Left renal pelvis (tissue), 4 donors: ENCODE measurements at regions not wholly inside any gene's neighbourhood (a gene's known extent, or its start where the extent isn't known, plus 50 kb on each side); places are given as distances from the start of the nearest gene placed in this dataset.

Experiments used
- DNase-seq, 4 donors: peaks; one replicate each; pipeline ENCODE4 v3.0.0-alpha.2; 2013; ENCODE audit warnings: low read depth in 4 of 4, low spot score in 3 of 4

DNA sequence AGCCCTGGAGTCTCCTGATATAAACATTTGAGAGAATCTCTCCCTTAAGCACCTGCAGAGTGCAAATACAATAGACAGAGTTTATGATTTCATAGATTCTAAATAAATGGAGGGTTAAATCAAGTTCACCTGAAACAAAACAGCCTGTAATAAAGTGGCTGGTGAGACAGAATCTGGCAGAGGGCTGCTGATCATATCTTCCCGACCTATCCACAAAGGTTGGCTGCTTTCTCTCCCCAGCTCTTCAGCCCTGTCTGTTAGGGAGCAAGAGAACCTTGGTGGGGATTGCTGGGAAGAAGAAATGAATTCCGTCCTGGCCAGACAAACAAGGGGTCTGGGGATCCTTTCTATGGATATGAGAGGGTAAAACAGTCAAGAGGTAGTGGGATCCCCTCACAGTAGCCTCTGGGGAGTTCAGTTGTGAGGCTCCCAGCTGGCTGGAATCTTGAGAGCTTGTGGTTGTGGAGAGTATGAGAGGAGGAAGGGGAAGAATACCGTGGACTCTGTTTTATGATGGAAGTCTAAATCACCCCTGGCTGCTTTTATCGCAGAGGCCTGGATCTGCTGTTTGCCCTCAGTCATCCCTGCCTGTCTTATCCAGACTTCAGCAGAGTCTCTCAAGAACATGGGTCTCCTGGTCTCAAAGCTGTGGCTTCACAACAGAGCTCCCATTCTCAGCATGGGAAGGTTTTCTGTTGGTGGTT, 451.3 kb downstream of the NTRK3 start:
- DNase-seq, result no peak

GRCh38 chr15:87804451-87804850, 452.1 kb downstream of the NTRK3 start:
- DNase-seq, result no peak

GRCh38 chr15:87799838-87800237, 456.7 kb downstream of the NTRK3 start:
- no peak for DNase-seq

DNA sequence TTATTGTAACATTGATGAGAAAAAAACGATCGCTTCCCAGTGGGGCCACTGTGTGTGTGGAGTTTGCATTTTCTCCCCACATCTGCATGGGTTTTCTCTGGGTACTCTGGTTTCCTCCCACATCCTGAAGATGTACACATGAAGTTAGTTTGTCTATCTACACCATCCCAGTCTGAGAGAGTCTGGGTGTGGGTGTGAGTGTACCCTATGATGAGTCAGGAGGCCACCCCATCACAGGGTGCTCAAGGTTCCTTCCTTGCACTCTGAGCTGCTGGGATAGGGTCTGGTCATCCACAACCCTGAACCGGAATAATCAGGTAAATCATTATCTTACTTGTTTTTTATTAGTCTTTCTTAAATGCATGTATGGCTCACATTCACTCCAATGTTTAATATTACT, 457.1 kb downstream of the NTRK3 start:
- no peak for DNase-seq

GRCh38 chr15:87793725-87794124, 462.8 kb downstream of the NTRK3 start:
- no peak for DNase-seq

DNA sequence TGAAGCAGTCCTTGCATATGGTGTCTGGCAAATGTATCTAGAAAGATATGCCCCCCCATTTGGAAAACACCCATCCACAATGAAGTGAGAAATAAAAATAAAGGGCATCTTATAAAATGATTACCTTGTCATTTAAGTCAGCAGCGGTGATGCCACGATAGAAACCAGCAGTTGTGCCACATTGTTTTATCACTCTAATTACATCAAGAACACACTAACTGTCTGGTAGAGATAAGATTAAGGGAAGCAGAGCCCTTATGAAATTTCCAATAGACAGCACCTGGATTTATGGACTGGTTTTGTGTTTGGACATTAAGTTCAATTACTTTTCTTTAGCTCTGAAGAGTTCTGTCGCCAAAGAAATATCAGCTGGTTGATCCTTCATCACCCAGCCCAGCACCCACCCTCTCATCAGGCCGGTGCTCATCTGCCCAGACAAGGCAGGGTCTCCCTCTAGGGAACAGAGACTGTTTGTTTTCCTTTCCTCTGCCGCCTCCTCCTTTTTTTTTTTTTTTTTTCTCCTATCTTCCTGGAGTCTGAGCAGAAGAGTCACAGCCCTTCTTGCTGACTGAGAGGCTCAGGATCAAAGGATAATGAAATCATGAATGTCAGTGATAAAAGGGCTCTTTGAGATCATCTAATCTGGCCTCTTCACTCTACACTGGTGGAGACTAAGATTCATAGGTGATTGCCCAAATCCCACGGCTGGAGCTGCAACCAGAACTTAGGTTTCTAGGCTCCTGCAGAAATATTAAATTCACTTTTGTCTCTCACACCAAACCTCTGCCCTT, 464.1 kb downstream of the NTRK3 start:
- DNase-seq, result no peak

DNA sequence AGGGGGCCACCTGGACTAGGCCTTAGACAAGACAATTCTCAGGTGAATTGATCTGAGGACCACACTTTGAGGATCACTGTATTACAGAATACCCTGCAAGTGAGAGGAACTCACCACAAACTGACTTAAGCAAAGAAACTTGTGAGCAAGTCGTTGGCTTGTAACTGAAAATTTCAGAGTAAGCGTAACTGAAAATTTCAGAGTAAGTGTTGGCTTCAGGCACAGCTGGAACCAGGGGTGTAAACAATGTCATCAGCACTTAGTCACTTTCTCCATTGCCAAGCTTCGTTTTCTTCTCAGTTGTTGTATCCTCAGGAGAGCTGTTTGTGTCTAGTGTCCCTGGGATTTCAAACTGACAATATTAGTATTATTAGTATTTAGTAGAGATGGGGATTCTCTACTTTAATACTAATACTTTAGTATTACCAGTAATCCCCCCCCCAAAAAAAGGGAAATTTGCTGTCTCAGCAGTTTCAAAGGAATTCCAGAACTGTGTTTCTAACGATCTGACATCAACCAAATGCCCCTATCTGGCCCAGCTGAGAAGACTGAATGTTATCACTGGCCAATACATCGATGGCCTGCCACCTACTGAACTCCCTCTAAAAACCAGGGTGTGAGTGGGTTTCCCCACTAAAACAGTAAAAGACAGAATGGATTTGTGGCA, 474.4 kb downstream of the NTRK3 start:
- no peak for DNase-seq

GRCh38 chr15:87779746-87780145, 476.8 kb downstream of the NTRK3 start:
- DNase-seq, result no peak

DNA sequence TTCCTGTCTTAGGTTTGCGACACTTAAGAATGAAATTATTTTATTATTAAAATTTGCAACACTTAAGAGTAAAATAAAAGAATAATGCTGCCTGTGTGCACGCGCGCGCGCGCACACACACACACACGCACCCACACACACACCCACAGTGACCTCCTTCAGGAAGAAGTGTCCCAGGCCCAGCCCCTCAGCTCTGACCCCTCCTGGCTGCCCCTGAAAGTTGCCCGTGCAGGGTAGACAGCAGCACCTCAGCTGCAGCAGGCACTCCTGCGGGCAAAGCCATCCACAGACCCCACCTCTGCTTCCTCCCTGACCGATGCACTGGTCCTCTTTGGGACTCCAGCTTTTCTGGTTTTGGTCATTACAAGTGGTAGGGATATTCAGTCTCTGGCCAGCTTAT, 478.2 kb downstream of the NTRK3 start:
- no peak for DNase-seq

DNA sequence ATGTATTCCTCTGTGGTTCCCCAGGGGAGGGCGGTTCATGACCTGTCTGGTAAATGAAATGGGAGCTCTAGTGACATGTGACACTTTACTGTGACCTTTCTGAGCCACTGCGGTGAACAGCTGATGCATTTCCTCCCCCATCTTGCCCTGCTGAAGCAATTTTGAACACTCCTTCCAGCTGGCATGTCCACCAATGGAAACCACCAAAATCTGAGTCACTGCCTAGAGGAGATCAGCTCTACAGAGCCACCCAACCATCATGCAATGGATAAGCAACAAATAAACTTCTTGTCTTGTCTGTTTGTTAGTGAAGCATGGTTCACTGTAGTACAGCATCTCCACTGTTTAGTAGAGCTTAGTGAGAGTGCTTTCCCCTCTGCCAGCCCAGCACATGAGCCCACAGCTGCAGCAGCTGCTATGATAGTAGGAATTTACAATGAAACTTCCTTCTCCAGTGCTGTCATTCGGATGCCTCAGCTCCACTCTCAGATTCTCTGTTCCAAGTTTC, 479.4 kb downstream of the NTRK3 start:
- DNase-seq, result no peak

DNA sequence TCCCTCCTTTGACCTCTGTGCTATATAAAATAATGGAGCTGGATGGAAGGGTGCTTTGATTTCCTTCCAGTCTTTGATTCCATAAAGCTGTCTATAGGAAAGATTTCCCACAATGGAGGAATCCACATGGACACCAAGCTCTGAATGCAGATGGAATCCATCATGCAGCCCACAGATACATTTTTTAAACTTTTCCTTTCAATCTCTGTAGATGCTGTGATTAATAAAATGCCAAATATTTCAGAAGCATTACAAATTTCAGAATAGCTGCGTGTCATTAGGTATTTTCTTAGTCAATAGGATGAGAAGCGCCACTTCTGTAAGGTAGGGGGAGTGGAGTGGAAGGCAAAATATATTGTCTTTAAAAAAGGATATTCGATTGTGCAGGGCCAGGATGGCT, 489.0 kb downstream of the NTRK3 start:
- DNase-seq, result no peak

- DNase-seq, result no peak
Measured at GRCh38 chr15:87764461-87765240, 491.9 kb downstream of the NTRK3 start.

DNA sequence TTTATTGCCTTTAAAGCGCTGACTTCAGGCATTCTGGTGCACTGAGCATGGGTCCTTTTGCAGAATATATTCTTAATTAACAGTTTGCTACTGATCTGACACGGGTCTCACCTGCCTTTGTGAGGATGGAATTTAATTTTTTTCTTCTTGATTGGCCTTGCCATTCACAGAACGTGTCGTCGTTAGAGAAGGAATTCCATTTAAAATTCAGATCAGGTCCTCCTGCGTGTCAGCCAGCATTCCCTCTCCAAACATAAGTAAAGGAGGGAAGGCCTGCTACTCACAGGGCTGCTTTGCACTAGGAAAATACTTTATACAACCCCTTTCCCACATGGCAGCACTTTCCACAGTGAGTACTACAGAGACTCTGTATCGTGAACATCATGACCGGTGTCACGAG, 492.7 kb downstream of the NTRK3 start:
- no peak for DNase-seq

DNA sequence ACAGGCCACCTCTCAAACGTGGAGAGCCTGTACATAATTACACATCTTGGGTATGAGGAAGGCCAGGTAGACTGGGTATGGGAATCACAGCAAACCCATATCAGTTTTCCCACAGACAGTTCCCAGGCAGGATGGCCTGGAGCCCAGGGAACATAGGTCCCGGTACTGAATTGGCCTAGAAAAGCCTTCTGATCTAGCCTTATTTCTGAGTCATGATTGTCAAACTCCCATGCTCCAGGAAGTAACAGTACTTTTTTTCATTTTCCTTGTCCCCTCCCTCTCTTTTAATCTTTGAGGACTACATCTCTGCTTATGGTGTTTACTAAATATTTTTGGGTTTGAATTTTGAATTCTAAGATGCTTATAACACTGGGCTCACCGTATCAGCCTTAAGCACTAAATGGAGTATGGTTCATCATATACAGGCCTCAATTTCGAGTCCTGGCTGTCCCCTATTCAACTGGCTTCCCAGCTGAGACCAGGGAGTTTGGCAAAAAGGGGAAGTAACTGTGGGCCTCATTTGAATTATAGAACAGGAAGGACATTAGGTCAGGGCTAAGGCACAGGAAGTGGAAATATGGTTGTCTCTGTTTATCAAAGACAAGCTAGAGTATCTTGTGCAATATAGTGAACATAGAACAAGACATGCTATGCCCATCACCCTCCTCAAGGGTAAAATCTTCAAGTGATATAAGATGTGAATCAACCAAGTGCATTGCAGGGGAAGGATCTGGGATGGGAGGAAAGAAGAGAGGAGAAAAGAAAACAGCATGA, 494.6 kb downstream of the NTRK3 start:
- no peak for DNase-seq

- no peak for DNase-seq
Measured at GRCh38 chr15:87760547-87761314, 495.8 kb downstream of the NTRK3 start.

DNA sequence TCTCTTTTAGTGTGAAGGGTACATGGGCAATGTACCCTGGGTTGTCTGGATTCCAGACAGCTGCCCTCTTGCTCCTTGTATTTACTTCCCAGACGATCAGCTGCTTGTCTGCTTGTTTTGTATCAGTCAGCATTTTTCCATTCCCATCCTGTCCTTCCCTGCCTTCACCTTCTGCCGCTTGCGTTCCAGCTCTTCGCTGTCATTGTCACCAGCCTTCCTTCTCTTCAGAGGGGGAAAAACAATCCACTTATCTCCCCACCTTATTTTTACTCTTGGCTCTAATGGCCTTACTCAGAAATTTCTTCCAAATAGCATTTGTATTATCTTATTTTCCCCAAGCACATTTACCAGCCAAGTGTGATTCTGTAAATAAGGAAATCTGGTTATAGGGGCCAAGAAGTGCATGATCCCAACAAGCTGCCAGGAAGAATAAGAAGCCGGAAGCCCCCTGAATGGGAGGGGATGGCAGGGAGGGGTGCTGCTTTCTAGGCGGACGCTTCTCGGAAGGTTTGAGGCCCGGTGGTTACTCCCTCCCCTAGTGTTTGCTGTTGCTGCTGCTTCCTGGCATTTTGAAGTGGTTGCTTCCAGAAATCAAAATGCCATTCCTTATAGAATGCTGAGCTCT, 497.6 kb downstream of the NTRK3 start:
- no peak for DNase-seq

- DNase-seq, result no peak
Measured at GRCh38 chr15:87757084-87757483, 499.5 kb downstream of the NTRK3 start.

GRCh38 chr15:87756072-87756471, 500.5 kb downstream of the NTRK3 start:
- DNase-seq, result no peak

- DNase-seq, result no peak
Measured at GRCh38 chr15:87755226-87755625, 501.3 kb downstream of the NTRK3 start.
